HL-60 (cell line): ENCODE measurements at regions not wholly inside any gene's neighbourhood (a gene's known extent, or its start where the extent isn't known, plus 50 kb on each side); places are given as distances from the start of the nearest gene placed in this dataset.

Experiments used
- GABPA ChIP-seq: IDR thresholded peaks from 2 replicates; pipeline ENCODE4 v1.6.1; 2012; ENCODE audit warnings: low read depth
- POLR2AphosphoS5 ChIP-seq: IDR thresholded peaks from 2 replicates; pipeline ENCODE4 v1.6.1; 2012; ENCODE audit warnings: low read depth
- SPI1 ChIP-seq: IDR thresholded peaks from 2 replicates; pipeline ENCODE4 v1.6.1; 2012; ENCODE audit warnings: low read depth, mild to moderate bottlenecking, borderline replicate concordance
- TF ChIP-seq, protein P1 (sequence below): IDR thresholded peaks from one replicate; pipeline ENCODE4 v1.5.1; 2011; ENCODE audit warnings: low read length, control low read depth, inconsistent platforms; ENCODE audit not compliant: insufficient read depth
- TF ChIP-seq, protein P2 (sequence below): IDR thresholded peaks from 2 replicates; pipeline ENCODE4 v1.6.1; 2012; ENCODE audit warnings: low read depth; ENCODE audit not compliant: insufficient replicate concordance

DNA sequence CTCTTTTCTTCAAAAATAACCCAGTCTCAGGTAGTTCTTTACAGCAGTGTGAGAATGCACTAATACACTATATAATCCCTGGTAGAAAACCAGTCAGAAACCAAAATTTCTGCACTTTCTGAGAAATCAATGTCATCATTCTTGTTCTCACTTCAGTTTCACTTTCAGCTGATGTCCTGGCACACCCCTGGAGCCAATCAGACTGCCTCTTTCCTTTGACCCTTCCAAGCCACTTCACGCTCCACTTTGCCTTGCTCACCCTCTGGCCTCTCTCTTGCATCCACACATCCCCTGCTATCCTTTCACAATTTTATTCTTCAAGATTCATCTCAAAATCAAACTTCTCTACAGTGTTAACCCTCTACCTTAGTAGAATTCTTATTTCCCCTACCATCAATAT lies 181.1 kb downstream of the ASCL1 start:
- TF ChIP-seq, protein P1, sequence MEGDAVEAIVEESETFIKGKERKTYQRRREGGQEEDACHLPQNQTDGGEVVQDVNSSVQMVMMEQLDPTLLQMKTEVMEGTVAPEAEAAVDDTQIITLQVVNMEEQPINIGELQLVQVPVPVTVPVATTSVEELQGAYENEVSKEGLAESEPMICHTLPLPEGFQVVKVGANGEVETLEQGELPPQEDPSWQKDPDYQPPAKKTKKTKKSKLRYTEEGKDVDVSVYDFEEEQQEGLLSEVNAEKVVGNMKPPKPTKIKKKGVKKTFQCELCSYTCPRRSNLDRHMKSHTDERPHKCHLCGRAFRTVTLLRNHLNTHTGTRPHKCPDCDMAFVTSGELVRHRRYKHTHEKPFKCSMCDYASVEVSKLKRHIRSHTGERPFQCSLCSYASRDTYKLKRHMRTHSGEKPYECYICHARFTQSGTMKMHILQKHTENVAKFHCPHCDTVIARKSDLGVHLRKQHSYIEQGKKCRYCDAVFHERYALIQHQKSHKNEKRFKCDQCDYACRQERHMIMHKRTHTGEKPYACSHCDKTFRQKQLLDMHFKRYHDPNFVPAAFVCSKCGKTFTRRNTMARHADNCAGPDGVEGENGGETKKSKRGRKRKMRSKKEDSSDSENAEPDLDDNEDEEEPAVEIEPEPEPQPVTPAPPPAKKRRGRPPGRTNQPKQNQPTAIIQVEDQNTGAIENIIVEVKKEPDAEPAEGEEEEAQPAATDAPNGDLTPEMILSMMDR: no peak
- TF ChIP-seq, protein P2, sequence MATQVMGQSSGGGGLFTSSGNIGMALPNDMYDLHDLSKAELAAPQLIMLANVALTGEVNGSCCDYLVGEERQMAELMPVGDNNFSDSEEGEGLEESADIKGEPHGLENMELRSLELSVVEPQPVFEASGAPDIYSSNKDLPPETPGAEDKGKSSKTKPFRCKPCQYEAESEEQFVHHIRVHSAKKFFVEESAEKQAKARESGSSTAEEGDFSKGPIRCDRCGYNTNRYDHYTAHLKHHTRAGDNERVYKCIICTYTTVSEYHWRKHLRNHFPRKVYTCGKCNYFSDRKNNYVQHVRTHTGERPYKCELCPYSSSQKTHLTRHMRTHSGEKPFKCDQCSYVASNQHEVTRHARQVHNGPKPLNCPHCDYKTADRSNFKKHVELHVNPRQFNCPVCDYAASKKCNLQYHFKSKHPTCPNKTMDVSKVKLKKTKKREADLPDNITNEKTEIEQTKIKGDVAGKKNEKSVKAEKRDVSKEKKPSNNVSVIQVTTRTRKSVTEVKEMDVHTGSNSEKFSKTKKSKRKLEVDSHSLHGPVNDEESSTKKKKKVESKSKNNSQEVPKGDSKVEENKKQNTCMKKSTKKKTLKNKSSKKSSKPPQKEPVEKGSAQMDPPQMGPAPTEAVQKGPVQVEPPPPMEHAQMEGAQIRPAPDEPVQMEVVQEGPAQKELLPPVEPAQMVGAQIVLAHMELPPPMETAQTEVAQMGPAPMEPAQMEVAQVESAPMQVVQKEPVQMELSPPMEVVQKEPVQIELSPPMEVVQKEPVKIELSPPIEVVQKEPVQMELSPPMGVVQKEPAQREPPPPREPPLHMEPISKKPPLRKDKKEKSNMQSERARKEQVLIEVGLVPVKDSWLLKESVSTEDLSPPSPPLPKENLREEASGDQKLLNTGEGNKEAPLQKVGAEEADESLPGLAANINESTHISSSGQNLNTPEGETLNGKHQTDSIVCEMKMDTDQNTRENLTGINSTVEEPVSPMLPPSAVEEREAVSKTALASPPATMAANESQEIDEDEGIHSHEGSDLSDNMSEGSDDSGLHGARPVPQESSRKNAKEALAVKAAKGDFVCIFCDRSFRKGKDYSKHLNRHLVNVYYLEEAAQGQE: no peak
- no peak for TF ChIP-seq SPI1
- no peak for TF ChIP-seq POLR2AphosphoS5
- no peak for TF ChIP-seq GABPA
